MM.1S (cell line): ENCODE measurements at regions not wholly inside any gene's neighbourhood (a gene's known extent, or its start where the extent isn't known, plus 50 kb on each side); places are given as distances from the start of the nearest gene placed in this dataset.

Experiments used
- CTCF ChIP-seq: fragments of 300-600 bp; sonication (generic); IDR thresholded peaks from 2 replicates; pipeline ENCODE4 v1.5.1; 2016; ENCODE audit warnings: antibody characterized with exemption, low read length, mixed read lengths
- EZH2phosphoT487 ChIP-seq: fragments of 300-600 bp; sonication (generic); IDR thresholded peaks from 2 replicates; pipeline ENCODE4 v1.6.1; 2018; ENCODE audit warnings: antibody characterized with exemption, low read length

- no peak for TF ChIP-seq CTCF
- TF ChIP-seq EZH2phosphoT487 = no peak
Measured at GRCh38 chr6:135129136-135129856, 51.8 kb upstream of the MYB start.
